Left ventricle myocardium inferior (tissue), 1 donor: ENCODE measurements at regions not wholly inside any gene's neighbourhood (a gene's known extent, or its start where the extent isn't known, plus 50 kb on each side); places are given as distances from the start of the nearest gene placed in this dataset.

Source experiments
- DNase-seq: peaks from one replicate; pipeline ENCODE4 v3.0.0-alpha.2; 2020
- H3K27ac ChIP-seq: fragments of 200-600 bp; replicated peaks from 2 replicates; pipeline ENCODE4 v1.8.0; 2021
- H3K27me3 ChIP-seq: fragments of 200-600 bp; 2 replicates; pipeline ENCODE4 v1.8.0; 2021; ENCODE audit warnings: low read depth
- H3K36me3 ChIP-seq: fragments of 200-600 bp; 2 replicates; pipeline ENCODE4 v1.8.0; 2021
- H3K4me1 ChIP-seq: fragments of 200-600 bp; 2 replicates; pipeline ENCODE4 v1.8.0; 2021
- H3K4me3 ChIP-seq: fragments of 200-600 bp; 2 replicates; pipeline ENCODE4 v1.8.0; 2021; ENCODE audit warnings: mild to moderate bottlenecking, moderate library complexity
- H3K9me3 ChIP-seq: fragments of 200-600 bp; replicated peaks from 2 replicates; pipeline ENCODE4 v1.8.0; 2021
- CTCF ChIP-seq: fragments of 200-600 bp; IDR thresholded peaks from 2 replicates; pipeline ENCODE4 v1.8.0; 2021; ENCODE audit warnings: antibody characterized with exemption, mild to moderate bottlenecking, borderline replicate concordance
- intact Hi-C: fragments of 100-400 bp; cut with micrococcal nuclease; formaldehyde crosslinking; loops from one replicate; pipeline ENCODE4 v1.11.0; 2022
- donor health status: DM: no; HTN: yes; CAD: no; lungs with severe emphysema.

- intact Hi-C loops, result no loop called here
- no peak for TF ChIP-seq CTCF
- H3K27ac ChIP-seq, result no peak overlapping the region
- H3K36me3 ChIP-seq, result no peaks in the 10 kb centered on the region
- no peak for DNase-seq
- H3K4me3 ChIP-seq, result no peak overlapping the region
- H3K4me1 ChIP-seq, result no peaks in the 10 kb centered on the region
- peaks cover 25% of the 10 kb centered on the region for H3K27me3 ChIP-seq
- no peaks in the 10 kb centered on the region for H3K9me3 ChIP-seq
These were observed 194.7 kb downstream of the MED10 start for GRCh38 chr5:6183391-6184390.

- Histone ChIP-seq H3K4me1 (no peaks in the 10 kb centered on the region), H3K27ac (no peak overlapping the region), H3K36me3 (no peaks in the 10 kb centered on the region), H3K27me3 (peaks cover 21% of the 10 kb centered on the region), H3K4me3 (no peak overlapping the region), H3K9me3 (no peaks in the 10 kb centered on the region)
- intact Hi-C loops, result no loop called here
- no peak for TF ChIP-seq CTCF
- no peak for DNase-seq
These were observed 196.0 kb downstream of the MED10 start for GRCh38 chr5:6182271-6182815.

GRCh38 chr5:6181871-6182270 is 196.5 kb downstream of the MED10 start:
- TF ChIP-seq CTCF, result no peak
- peaks cover 20% of the 10 kb centered on the region for H3K27me3 ChIP-seq

GRCh38 chr5:6181147-6181729 is 197.1 kb downstream of the MED10 start:
- no peak for DNase-seq
- Histone ChIP-seq H3K27ac (no peak overlapping the region), H3K4me1 (no peaks in the 10 kb centered on the region), H3K36me3 (no peaks in the 10 kb centered on the region), H3K9me3 (no peaks in the 10 kb centered on the region), H3K4me3 (no peak overlapping the region), H3K27me3 (peaks cover 20% of the 10 kb centered on the region)
- no peak for TF ChIP-seq CTCF
- intact Hi-C loops, result no loop called here

More at GRCh38 chr5:6181871-6182270, 196.5 kb downstream of the MED10 start:
- Histone ChIP-seq H3K4me3 (no peak overlapping the region), H3K27ac (no peak overlapping the region), H3K4me1 (no peaks in the 10 kb centered on the region), H3K9me3 (no peaks in the 10 kb centered on the region), H3K36me3 (no peaks in the 10 kb centered on the region)
- intact Hi-C loops, result no loop called here
- no peak for DNase-seq

- intact Hi-C loops, result no loop called here
- H3K27me3 ChIP-seq, result peaks cover 20% of the 10 kb centered on the region
- DNase-seq, result no peak
- no peaks in the 10 kb centered on the region for H3K4me1 ChIP-seq
- H3K27ac ChIP-seq, result no peak overlapping the region
- TF ChIP-seq CTCF, result no peak
- no peaks in the 10 kb centered on the region for H3K9me3 ChIP-seq
- H3K36me3 ChIP-seq, result no peaks in the 10 kb centered on the region
- H3K4me3 ChIP-seq, result no peak overlapping the region
These were observed 198.0 kb downstream of the MED10 start for GRCh38 chr5:6180231-6180872.
